ENCODE measurements at regions not wholly inside any gene's neighbourhood (a gene's known extent, or its start where the extent isn't known, plus 50 kb on each side); places are given as distances from the start of the nearest gene placed in this dataset.

- Histone ChIP-seq H3K27me3 (ENCODE audit: control insufficient read depth in 3 of 3, insufficient read depth in 3 of 3, low read length in 2 of 3) (no peaks in the 10 kb centered on the region), H3K9me3 (ENCODE audit: control insufficient read depth in 4 of 4, insufficient read depth in 3 of 4, low read length in 3 of 4) (no peaks in the 10 kb centered on the region), H3K36me3 (ENCODE audit: control insufficient read depth in 4 of 4, insufficient read depth in 4 of 4, low read length in 4 of 4) (no peaks in the 10 kb centered on the region), H3K4me3 (no peak overlapping the region), H3K9ac (ENCODE audit: insufficient read depth in 1 of 2, low read length in 2 of 2) (no peak overlapping the region), H3K4me1 (ENCODE audit: control insufficient read depth in 5 of 5, insufficient read depth in 5 of 5, low read length in 5 of 5) (no peaks in the 10 kb centered on the region), H3K27ac (ENCODE audit: low read depth in 1 of 2, low read length in 1 of 2) (no peak overlapping the region)
- TF ChIP-seq CTCF (IDR thresholded peaks at IDR 0.05; ENCODE audit: control extremely low read depth, extremely low read depth) = no peak
- ATAC-seq (ENCODE audit: insufficient read depth, low FRiP score) (no peak), DNase-seq (no peak)
- WGBS, 2 donors = 91 to 100% methylated on average over 1 of the region's 1 CpG
These were observed 138.2 kb upstream of the RAPGEF2 start for GRCh38 chr4:158964728-158965124.

GRCh38 chr4:158965226-158965625 is 137.7 kb upstream of the RAPGEF2 start:
- no peak overlapping the region for H3K9ac ChIP-seq (ENCODE audit: insufficient read depth in 1 of 2, low read length in 2 of 2)
- H3K27ac ChIP-seq (ENCODE audit: low read depth in 1 of 2, low read length in 1 of 2) = no peak overlapping the region
- H3K36me3 ChIP-seq (ENCODE audit: control insufficient read depth in 4 of 4, insufficient read depth in 4 of 4, low read length in 4 of 4) = no peaks in the 10 kb centered on the region
- no peaks in the 10 kb centered on the region for H3K9me3 ChIP-seq (ENCODE audit: control insufficient read depth in 4 of 4, insufficient read depth in 3 of 4, low read length in 3 of 4)
- DNase-seq (peak in 1 of 3 donors; percentile 39), ATAC-seq (ENCODE audit: insufficient read depth, low FRiP score) (no peak)
- no peaks in the 10 kb centered on the region for H3K27me3 ChIP-seq (ENCODE audit: control insufficient read depth in 3 of 3, insufficient read depth in 3 of 3, low read length in 2 of 3)
- no peaks in the 10 kb centered on the region for H3K4me1 ChIP-seq (ENCODE audit: control insufficient read depth in 5 of 5, insufficient read depth in 5 of 5, low read length in 5 of 5)
- TF ChIP-seq CTCF (IDR thresholded peaks at IDR 0.05; ENCODE audit: control extremely low read depth, extremely low read depth) = no peak
- no peak overlapping the region for H3K4me3 ChIP-seq

- Histone ChIP-seq H3K36me3 (ENCODE audit: control insufficient read depth in 4 of 4, insufficient read depth in 4 of 4, low read length in 4 of 4) (no peaks in the 10 kb centered on the region), H3K27ac (ENCODE audit: low read depth in 1 of 2, low read length in 1 of 2) (no peak overlapping the region), H3K4me1 (ENCODE audit: control insufficient read depth in 5 of 5, insufficient read depth in 5 of 5, low read length in 5 of 5) (no peaks in the 10 kb centered on the region), H3K9me3 (ENCODE audit: control insufficient read depth in 4 of 4, insufficient read depth in 3 of 4, low read length in 3 of 4) (no peaks in the 10 kb centered on the region), H3K9ac (ENCODE audit: insufficient read depth in 1 of 2, low read length in 2 of 2) (no peak overlapping the region), H3K27me3 (ENCODE audit: control insufficient read depth in 3 of 3, insufficient read depth in 3 of 3, low read length in 2 of 3) (no peaks in the 10 kb centered on the region), H3K4me3 (no peak overlapping the region)
- ATAC-seq (ENCODE audit: insufficient read depth, low FRiP score) = no peak
- DNase-seq = no peak
- 87 to 88% methylated on average over 1 of the region's 1 CpG for WGBS, 2 donors
- no peak for TF ChIP-seq CTCF (IDR thresholded peaks at IDR 0.05; ENCODE audit: control extremely low read depth, extremely low read depth)
These were observed 136.8 kb upstream of the RAPGEF2 start for GRCh38 chr4:158966091-158966490.

- DNase-seq = no peak
These were observed 133.9 kb upstream of the RAPGEF2 start for GRCh38 chr4:158968961-158969360.

More at GRCh38 chr4:158968961-158969360, 133.9 kb upstream of the RAPGEF2 start:
- Histone ChIP-seq H3K9me3 (ENCODE audit: control insufficient read depth in 4 of 4, insufficient read depth in 3 of 4, low read length in 3 of 4) (no peaks in the 10 kb centered on the region), H3K4me1 (ENCODE audit: control insufficient read depth in 5 of 5, insufficient read depth in 5 of 5, low read length in 5 of 5) (no peaks in the 10 kb centered on the region), H3K9ac (ENCODE audit: insufficient read depth in 1 of 2, low read length in 2 of 2) (no peak overlapping the region), H3K27ac (ENCODE audit: low read depth in 1 of 2, low read length in 1 of 2) (no peak overlapping the region), H3K4me3 (no peak overlapping the region), H3K36me3 (ENCODE audit: control insufficient read depth in 4 of 4, insufficient read depth in 4 of 4, low read length in 4 of 4) (no peaks in the 10 kb centered on the region), H3K27me3 (ENCODE audit: control insufficient read depth in 3 of 3, insufficient read depth in 3 of 3, low read length in 2 of 3) (no peaks in the 10 kb centered on the region)
- no peak for ATAC-seq (ENCODE audit: insufficient read depth, low FRiP score)
- TF ChIP-seq CTCF (IDR thresholded peaks at IDR 0.05; ENCODE audit: control extremely low read depth, extremely low read depth) = no peak
- WGBS, 2 donors = 90 to 91% methylated on average over 3 of the region's 3 CpGs
